MCF 10A (cell line): ENCODE measurements at regions not wholly inside any gene's neighbourhood (a gene's known extent, or its start where the extent isn't known, plus 50 kb on each side); places are given as distances from the start of the nearest gene placed in this dataset.
"Not testable (repeated sequence)": the region's sequence is repeated elsewhere in the genome, so short reads cannot be mapped to it uniquely, and the experiment has no call there.

Experiments
- BruUV-seq: library from RNA; stranded (reverse); fragments of 400-500 nt; replicated peaks from 2 replicates; lab custom pipeline; 2021; lab: Mats Ljungman, UMichigan
- CTCF ChIA-PET: fragments of 300-600 bp; sonication (Branson Sonifier 250); formaldehyde crosslinking; extraction: SDS; loops from one replicate; lab custom pipeline; 2021; ENCODE audit warnings: antibody characterized with exemption, inconsistent platforms; lab: Yijun Ruan, JAX
- POLR2A ChIA-PET: fragments of 300-600, 350-650 bp; sonication (Branson Sonifier 250); formaldehyde crosslinking; extraction: SDS; loops from one replicate; lab custom pipeline; 2020; ENCODE audit warnings: antibody characterized with exemption, inconsistent platforms; lab: Yijun Ruan, JAX
- DNase-seq: peaks from one replicate; pipeline ENCODE4 v3.0.0-alpha.2; 2018; ENCODE audit not compliant: unreplicated experiment
- H3K27ac Mint-ChIP-seq: one replicate; pipeline ENCODE4 v1.8.0; 2022; ENCODE audit warnings: mild to moderate bottlenecking, low read depth, mixed read lengths; ENCODE audit not compliant: unreplicated experiment
- H3K27me3 Mint-ChIP-seq: one replicate; pipeline ENCODE4 v1.8.0; 2022; ENCODE audit warnings: mixed read lengths; ENCODE audit not compliant: insufficient read depth, unreplicated experiment
- H3K36me3 Mint-ChIP-seq: one replicate; pipeline ENCODE4 v1.8.0; 2022; ENCODE audit warnings: mild to moderate bottlenecking, moderate library complexity, mixed read lengths; ENCODE audit not compliant: insufficient read depth, unreplicated experiment
- H3K4me1 Mint-ChIP-seq: one replicate; pipeline ENCODE4 v1.8.0; 2022; ENCODE audit warnings: mixed read lengths; ENCODE audit not compliant: insufficient read depth, unreplicated experiment
- H3K4me3 Mint-ChIP-seq: one replicate; pipeline ENCODE4 v1.8.0; 2022; ENCODE audit warnings: mild to moderate bottlenecking, moderate library complexity, mixed read lengths; ENCODE audit not compliant: unreplicated experiment
- H3K9me3 Mint-ChIP-seq: one replicate; pipeline ENCODE4 v1.8.0; 2022; ENCODE audit warnings: mixed read lengths; ENCODE audit not compliant: unreplicated experiment
- intact Hi-C: fragments of 100-400 bp; cut with micrococcal nuclease; formaldehyde crosslinking; loops from 2 replicates; pipeline ENCODE4 v1.14.1; 2022
- TF ChIP-seq, protein P1 (sequence below): fragments of 200-600 bp; IDR thresholded peaks from one replicate; pipeline ENCODE4 v1.8.0; 2022; ENCODE audit warnings: antibody characterized with exemption, mild to moderate bottlenecking; ENCODE audit not compliant: unreplicated experiment

DNA sequence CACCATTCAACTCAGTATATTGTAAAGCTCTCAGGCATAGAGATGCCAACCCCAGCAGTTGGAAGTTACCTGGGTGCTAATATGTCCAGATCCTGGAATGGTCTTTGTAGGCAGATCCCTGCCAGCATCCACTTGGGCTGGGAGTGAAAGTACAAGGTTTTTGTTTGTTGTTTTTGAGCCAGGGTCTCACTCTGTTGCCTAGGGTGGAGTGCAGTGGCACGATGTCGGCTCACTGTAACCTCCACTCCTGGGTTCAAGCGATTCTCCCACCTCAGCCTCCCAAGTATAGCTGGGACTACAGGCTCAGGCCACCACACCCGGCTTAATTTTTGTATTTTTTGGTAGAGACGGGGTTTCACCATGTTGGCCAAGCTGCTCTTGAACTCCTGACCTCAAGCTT lies 177.6 kb downstream of the IRF8 start:
- TF ChIP-seq, protein P1, sequence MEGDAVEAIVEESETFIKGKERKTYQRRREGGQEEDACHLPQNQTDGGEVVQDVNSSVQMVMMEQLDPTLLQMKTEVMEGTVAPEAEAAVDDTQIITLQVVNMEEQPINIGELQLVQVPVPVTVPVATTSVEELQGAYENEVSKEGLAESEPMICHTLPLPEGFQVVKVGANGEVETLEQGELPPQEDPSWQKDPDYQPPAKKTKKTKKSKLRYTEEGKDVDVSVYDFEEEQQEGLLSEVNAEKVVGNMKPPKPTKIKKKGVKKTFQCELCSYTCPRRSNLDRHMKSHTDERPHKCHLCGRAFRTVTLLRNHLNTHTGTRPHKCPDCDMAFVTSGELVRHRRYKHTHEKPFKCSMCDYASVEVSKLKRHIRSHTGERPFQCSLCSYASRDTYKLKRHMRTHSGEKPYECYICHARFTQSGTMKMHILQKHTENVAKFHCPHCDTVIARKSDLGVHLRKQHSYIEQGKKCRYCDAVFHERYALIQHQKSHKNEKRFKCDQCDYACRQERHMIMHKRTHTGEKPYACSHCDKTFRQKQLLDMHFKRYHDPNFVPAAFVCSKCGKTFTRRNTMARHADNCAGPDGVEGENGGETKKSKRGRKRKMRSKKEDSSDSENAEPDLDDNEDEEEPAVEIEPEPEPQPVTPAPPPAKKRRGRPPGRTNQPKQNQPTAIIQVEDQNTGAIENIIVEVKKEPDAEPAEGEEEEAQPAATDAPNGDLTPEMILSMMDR = no peak
- no peaks in the 10 kb centered on the region for H3K36me3 Mint-ChIP-seq
- H3K4me3 Mint-ChIP-seq = no peak overlapping the region
- POLR2A ChIA-PET = no interaction called here
- H3K27me3 Mint-ChIP-seq = peaks cover 82% of the 10 kb centered on the region
- H3K9me3 Mint-ChIP-seq = no peaks in the 10 kb centered on the region
- no TSS peak for BruUV-seq
- no peak overlapping the region for H3K27ac Mint-ChIP-seq
- intact Hi-C loops = no loop called here
- H3K4me1 Mint-ChIP-seq = no peaks in the 10 kb centered on the region
- no peak for DNase-seq
- CTCF ChIA-PET = interaction anchor here (14.8 kb wide), 1 partner anchor 443 kb away, joined by 249 read pairs; no protein-coding TSS in a partner anchor

DNA sequence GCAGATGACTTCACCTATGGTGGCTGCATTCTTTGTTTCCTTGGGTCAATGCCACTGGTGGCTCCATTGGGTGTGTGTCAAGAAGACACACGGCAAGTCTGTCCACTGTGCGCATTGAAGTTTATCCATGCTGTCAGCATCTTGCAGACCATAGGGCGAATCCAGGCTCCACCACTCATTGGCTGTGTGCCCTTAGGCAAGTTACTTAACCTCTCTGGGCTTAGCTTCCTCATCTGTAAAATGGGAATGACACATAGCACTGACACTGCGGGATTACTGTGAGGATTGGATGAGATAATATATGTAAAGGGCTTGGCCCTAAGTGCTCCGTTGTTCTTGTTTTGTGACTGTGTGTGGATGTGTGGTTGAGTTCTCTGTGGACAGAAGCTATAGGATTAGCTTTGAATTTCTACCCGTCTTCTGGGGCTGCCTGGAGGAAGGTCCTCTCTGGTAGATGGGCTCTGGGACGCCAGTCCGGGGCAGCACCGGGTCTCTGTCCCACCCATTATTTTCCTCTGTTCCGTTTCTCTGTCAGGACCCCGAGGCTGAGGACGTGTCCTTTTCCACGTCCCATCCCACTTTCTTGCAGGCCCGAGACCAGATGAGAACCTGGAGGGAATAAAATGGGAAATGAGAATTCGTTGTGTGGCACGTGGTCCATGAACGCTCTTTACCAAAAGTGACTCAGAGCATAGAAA lies 178.4 kb downstream of the IRF8 start:
- no peak for DNase-seq
- no peaks in the 10 kb centered on the region for H3K9me3 Mint-ChIP-seq
- no peak overlapping the region for H3K27ac Mint-ChIP-seq
- no TSS peak for BruUV-seq
- H3K4me3 Mint-ChIP-seq = no peak overlapping the region
- POLR2A ChIA-PET = no interaction called here
- intact Hi-C loops = no loop called here
- H3K4me1 Mint-ChIP-seq = no peaks in the 10 kb centered on the region
- TF ChIP-seq, protein P1 = no peak
- peaks cover 82% of the 10 kb centered on the region for H3K27me3 Mint-ChIP-seq
- CTCF ChIA-PET = interaction anchor here (14.8 kb wide), 1 partner anchor 442 kb away, joined by 249 read pairs; no protein-coding TSS in a partner anchor
- no peaks in the 10 kb centered on the region for H3K36me3 Mint-ChIP-seq

DNA sequence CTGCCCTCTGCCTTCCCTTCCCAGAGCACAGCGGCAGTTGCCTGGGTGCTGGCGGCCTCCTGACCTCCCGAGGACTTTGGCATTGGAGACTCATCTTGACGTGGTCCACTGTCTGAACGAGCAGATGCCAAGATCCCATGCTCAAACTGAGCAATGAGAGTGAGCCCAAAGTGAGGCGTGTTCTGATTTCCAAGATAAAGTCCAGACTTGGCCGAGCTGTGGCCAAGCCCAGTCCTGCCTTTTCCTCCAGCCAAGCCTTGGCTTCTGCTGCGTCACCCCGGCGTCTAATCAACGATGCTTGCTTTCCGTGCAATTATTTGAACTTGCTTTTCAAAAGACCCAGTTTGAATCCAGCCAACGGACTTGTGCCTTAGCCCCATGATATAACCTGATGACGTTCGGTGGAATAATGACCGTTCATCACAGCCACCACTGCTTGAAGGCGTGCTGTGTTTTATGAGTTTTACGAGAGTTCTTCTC lies 179.2 kb downstream of the IRF8 start:
- DNase-seq = no peak
- no peaks in the 10 kb centered on the region for H3K36me3 Mint-ChIP-seq
- TF ChIP-seq, protein P1 = no peak
- H3K27me3 Mint-ChIP-seq = peaks cover 85% of the 10 kb centered on the region
- no TSS peak for BruUV-seq
- H3K4me1 Mint-ChIP-seq = no peaks in the 10 kb centered on the region
- no peak overlapping the region for H3K27ac Mint-ChIP-seq
- ChIA-PET POLR2A (no interaction called here), CTCF (interaction anchor here (14.8 kb wide), 1 partner anchor 441 kb away, joined by 249 read pairs; no protein-coding TSS in a partner anchor)
- intact Hi-C loops = no loop called here
- H3K4me3 Mint-ChIP-seq = no peak overlapping the region
- H3K9me3 Mint-ChIP-seq = no peaks in the 10 kb centered on the region

DNA sequence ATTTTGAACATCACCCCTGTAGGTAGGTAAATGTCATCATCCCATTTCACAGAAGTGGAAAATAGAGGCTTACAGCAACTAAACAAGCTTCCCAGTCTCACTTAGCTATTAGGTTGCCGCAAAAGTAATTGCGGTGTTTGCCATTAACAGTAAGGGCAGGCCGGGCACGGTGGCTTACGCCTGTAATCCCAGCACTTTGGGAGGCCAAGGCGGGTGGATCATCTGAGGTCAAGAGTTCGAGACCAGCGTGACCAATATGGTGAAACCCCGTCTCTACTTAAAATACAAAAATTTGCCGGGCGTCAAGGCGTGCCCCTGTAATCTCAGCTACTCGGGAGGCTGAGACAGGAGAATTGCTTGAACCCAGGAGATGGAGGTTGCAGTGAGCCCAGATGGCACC lies 179.7 kb downstream of the IRF8 start:
- CTCF ChIA-PET = interaction anchor here (14.8 kb wide), 1 partner anchor 441 kb away, joined by 249 read pairs; no protein-coding TSS in a partner anchor
- DNase-seq, H3K36me3 Mint-ChIP-seq, H3K27ac Mint-ChIP-seq, H3K4me3 Mint-ChIP-seq, intact Hi-C loops, H3K9me3 Mint-ChIP-seq, BruUV-seq, POLR2A ChIA-PET, H3K4me1 Mint-ChIP-seq: not testable (repeated sequence)
- H3K27me3 Mint-ChIP-seq = peaks cover 86% of the 10 kb centered on the region
